ENCODE measurements at regions not wholly inside any gene's neighbourhood (a gene's known extent, or its start where the extent isn't known, plus 50 kb on each side); places are given as distances from the start of the nearest gene placed in this dataset.
"Not testable (repeated sequence)": the region's sequence is repeated elsewhere in the genome, so short reads cannot be mapped to it uniquely, and the experiment has no call there.

DNA sequence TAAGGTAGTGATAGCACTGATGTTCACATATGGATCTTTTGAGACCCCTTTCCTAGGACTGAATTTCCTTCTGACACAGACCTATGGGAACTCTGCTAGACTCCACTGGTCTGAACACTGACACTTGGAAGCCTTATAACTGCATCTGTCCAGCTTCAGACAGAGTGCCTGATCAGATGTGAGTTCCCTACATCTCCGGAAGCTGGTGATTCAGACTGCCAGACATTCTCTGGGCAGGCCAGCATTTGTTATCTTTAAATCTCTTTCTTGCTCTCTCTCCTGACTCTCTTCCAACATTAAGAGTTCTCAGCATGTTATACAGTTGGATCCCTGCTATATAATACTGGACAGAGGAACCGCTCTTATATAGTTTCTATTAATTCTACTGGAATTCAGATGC, 408.5 kb downstream of the ZEB2 start:
- TF ChIP-seq RARB (CRISPR knock-in tag; IDR thresholded peaks at IDR 0.05) = no peak
- TF ChIP-seq ZNF8 (CRISPR knock-in tag; IDR thresholded peaks at IDR 0.05) = no peak
- TF ChIP-seq ZFP30 (CRISPR knock-in tag; IDR thresholded peaks at IDR 0.05) = no peak
- no peak for TF ChIP-seq TCF4 (CRISPR knock-in tag; IDR thresholded peaks at IDR 0.05; ENCODE audit: borderline replicate concordance)
- TF ChIP-seq ESRRG (CRISPR knock-in tag; IDR thresholded peaks at IDR 0.05) = no peak
- no peak for TF ChIP-seq TSHZ2 (CRISPR knock-in tag; IDR thresholded peaks at IDR 0.05)
- no peak for TF ChIP-seq ZNF70 (CRISPR knock-in tag; IDR thresholded peaks at IDR 0.05)
- TF ChIP-seq ZNF565 (CRISPR knock-in tag; conservative IDR thresholded peaks at IDR 0.05; ENCODE audit: low read depth) = no peak
- TF ChIP-seq PPARA (CRISPR knock-in tag; IDR thresholded peaks at IDR 0.05; ENCODE audit: borderline replicate concordance) = no peak
- TF ChIP-seq SNAI2 (CRISPR knock-in tag; IDR thresholded peaks at IDR 0.05) = no peak
- TF ChIP-seq ZFP3 (CRISPR knock-in tag; IDR thresholded peaks at IDR 0.05) = no peak
- no peak for TF ChIP-seq PATZ1 (CRISPR knock-in tag; IDR thresholded peaks at IDR 0.05; ENCODE audit: borderline replicate concordance)
- no peak for TF ChIP-seq TOX (CRISPR knock-in tag; IDR thresholded peaks at IDR 0.05; ENCODE audit: borderline replicate concordance)
- TF ChIP-seq ARNTL (CRISPR knock-in tag; IDR thresholded peaks at IDR 0.05; ENCODE audit: borderline replicate concordance, low read depth) = no peak
- TF ChIP-seq, protein P1, sequence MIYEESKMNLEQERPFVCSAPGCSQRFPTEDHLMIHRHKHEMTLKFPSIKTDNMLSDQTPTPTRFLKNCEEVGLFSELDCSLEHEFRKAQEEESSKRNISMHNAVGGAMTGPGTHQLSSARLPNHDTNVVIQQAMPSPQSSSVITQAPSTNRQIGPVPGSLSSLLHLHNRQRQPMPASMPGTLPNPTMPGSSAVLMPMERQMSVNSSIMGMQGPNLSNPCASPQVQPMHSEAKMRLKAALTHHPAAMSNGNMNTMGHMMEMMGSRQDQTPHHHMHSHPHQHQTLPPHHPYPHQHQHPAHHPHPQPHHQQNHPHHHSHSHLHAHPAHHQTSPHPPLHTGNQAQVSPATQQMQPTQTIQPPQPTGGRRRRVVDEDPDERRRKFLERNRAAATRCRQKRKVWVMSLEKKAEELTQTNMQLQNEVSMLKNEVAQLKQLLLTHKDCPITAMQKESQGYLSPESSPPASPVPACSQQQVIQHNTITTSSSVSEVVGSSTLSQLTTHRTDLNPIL (CRISPR knock-in tag; IDR thresholded peaks at IDR 0.05; ENCODE audit: low read depth) = no peak
- TF ChIP-seq CSDC2 (CRISPR knock-in tag; IDR thresholded peaks at IDR 0.05) = no peak
- TF ChIP-seq BACH2 (CRISPR knock-in tag; IDR thresholded peaks at IDR 0.05; ENCODE audit: borderline replicate concordance) = no peak
- ATAC-seq = peak; percentile 99

- ATAC-seq = not testable (repeated sequence)
Observed at GRCh38 chr2:144106104-144106503, 413.8 kb downstream of the ZEB2 start.

DNA sequence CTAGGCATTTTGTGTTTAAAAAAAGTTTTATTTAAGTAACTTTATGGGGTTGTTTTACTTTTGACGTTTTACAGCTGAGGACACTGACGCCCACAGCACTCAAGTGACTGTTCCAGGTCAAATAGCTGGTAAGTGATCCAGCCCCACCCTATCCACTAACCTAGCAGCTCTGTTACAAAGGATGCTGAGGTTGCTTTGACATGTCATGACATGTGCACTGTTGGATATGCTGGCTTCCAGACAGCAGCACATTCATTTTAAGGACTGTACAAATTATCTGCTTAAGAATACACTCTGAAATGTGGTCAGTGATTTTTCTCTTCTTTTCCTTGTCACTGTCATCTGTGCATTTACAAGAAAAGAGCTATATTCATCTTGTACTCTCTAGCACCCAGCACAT, 417.5 kb downstream of the ZEB2 start:
- TF ChIP-seq POU6F1 (CRISPR knock-in tag; IDR thresholded peaks at IDR 0.05; ENCODE audit: borderline replicate concordance, low read depth) (no peak), RARB (CRISPR knock-in tag; IDR thresholded peaks at IDR 0.05) (no peak), OSR1 (CRISPR knock-in tag; IDR thresholded peaks at IDR 0.05) (no peak), ZNF8 (CRISPR knock-in tag; IDR thresholded peaks at IDR 0.05) (no peak), ZFP3 (CRISPR knock-in tag; IDR thresholded peaks at IDR 0.05) (no peak), CSRNP3 (CRISPR knock-in tag; IDR thresholded peaks at IDR 0.05) (no peak), ZNF70 (CRISPR knock-in tag; IDR thresholded peaks at IDR 0.05) (no peak), TOX (CRISPR knock-in tag; IDR thresholded peaks at IDR 0.05; ENCODE audit: borderline replicate concordance) (no peak), GLIS3 (CRISPR knock-in tag; IDR thresholded peaks at IDR 0.05) (no peak), CSDC2 (CRISPR knock-in tag; IDR thresholded peaks at IDR 0.05) (no peak), TSHZ2 (CRISPR knock-in tag; IDR thresholded peaks at IDR 0.05) (no peak), PPARA (CRISPR knock-in tag; IDR thresholded peaks at IDR 0.05; ENCODE audit: borderline replicate concordance) (no peak), SNAI2 (CRISPR knock-in tag; IDR thresholded peaks at IDR 0.05) (no peak)
- TF ChIP-seq, protein P1 (CRISPR knock-in tag; IDR thresholded peaks at IDR 0.05; ENCODE audit: low read depth) = no peak
- ATAC-seq = no peak
